ENCODE measurements at regions not wholly inside any gene's neighbourhood (a gene's known extent, or its start where the extent isn't known, plus 50 kb on each side); places are given as distances from the start of the nearest gene placed in this dataset.

GRCh38 chr3:64828276-64828675 lies 140.5 kb upstream of the ADAMTS9 start:
- DNase-seq = no peak

- no peak for DNase-seq
These were observed 139.6 kb upstream of the ADAMTS9 start for GRCh38 chr3:64827431-64827830.

- DNase-seq = no peak
These were observed 139.2 kb upstream of the ADAMTS9 start for GRCh38 chr3:64827019-64827418.

- no peak for DNase-seq
These were observed 137.8 kb upstream of the ADAMTS9 start for GRCh38 chr3:64825404-64826120.

- DNase-seq = no peak
These were observed 136.7 kb upstream of the ADAMTS9 start for GRCh38 chr3:64824394-64824909.

- DNase-seq = no peak
These were observed 130.4 kb upstream of the ADAMTS9 start for GRCh38 chr3:64818196-64818595.

- no peak for DNase-seq
These were observed 128.6 kb upstream of the ADAMTS9 start for GRCh38 chr3:64816355-64816754.

GRCh38 chr3:64815789-64816188 lies 128.0 kb upstream of the ADAMTS9 start:
- no peak for DNase-seq

GRCh38 chr3:64815195-64815631 lies 127.4 kb upstream of the ADAMTS9 start:
- no peak for DNase-seq

- DNase-seq = no peak
These were observed 126.6 kb upstream of the ADAMTS9 start for GRCh38 chr3:64814351-64814750.

GRCh38 chr3:64813326-64813725 lies 125.5 kb upstream of the ADAMTS9 start:
- DNase-seq = peak; percentile 7

GRCh38 chr3:64809086-64809485 lies 121.3 kb upstream of the ADAMTS9 start:
- DNase-seq = no peak

GRCh38 chr3:64808061-64808460 lies 120.3 kb upstream of the ADAMTS9 start:
- no peak for DNase-seq

GRCh38 chr3:64806668-64807605 lies 119.1 kb upstream of the ADAMTS9 start:
- DNase-seq = no peak

- DNase-seq = no peak
These were observed 118.2 kb upstream of the ADAMTS9 start for GRCh38 chr3:64805978-64806377.

GRCh38 chr3:64805248-64805647 lies 117.4 kb upstream of the ADAMTS9 start:
- no peak for DNase-seq

- no peak for DNase-seq
These were observed 115.7 kb upstream of the ADAMTS9 start for GRCh38 chr3:64803469-64803868.

GRCh38 chr3:64802460-64802859 lies 114.7 kb upstream of the ADAMTS9 start:
- DNase-seq = no peak

GRCh38 chr3:64801856-64802255 lies 114.1 kb upstream of the ADAMTS9 start:
- DNase-seq = no peak

- DNase-seq = no peak
These were observed 111.8 kb upstream of the ADAMTS9 start for GRCh38 chr3:64799606-64800005.

- DNase-seq = peak; percentile 4
These were observed 110.5 kb upstream of the ADAMTS9 start for GRCh38 chr3:64798316-64798715.

- DNase-seq = no peak
These were observed 109.0 kb upstream of the ADAMTS9 start for GRCh38 chr3:64796607-64797399.

- DNase-seq = no peak
These were observed 104.6 kb upstream of the ADAMTS9 start for GRCh38 chr3:64792445-64792844.

All from NCI-H1092 (cell line).